ENCODE measurements at regions not wholly inside any gene's neighbourhood (a gene's known extent, or its start where the extent isn't known, plus 50 kb on each side); places are given as distances from the start of the nearest gene placed in this dataset.
A peak's percentile ranks its signal among the peaks of the same experiment; 100 is the strongest.
"Not testable (repeated sequence)": the region's sequence is repeated elsewhere in the genome, so short reads cannot be mapped to it uniquely, and the experiment has no call there.

- DNase-seq: no peak
Observed at GRCh38 chr14:104389326-104390220, 190.0 kb upstream of the C14orf180 start.

GRCh38 chr14:104390221-104390931 lies 189.2 kb upstream of the C14orf180 start:
- DNase-seq: no peak

GRCh38 chr14:104390941-104391901 lies 188.3 kb upstream of the C14orf180 start:
- no peak for DNase-seq

- no peak for DNase-seq
Observed at GRCh38 chr14:104392001-104392395, 187.6 kb upstream of the C14orf180 start.

GRCh38 chr14:104392396-104393198 lies 187.0 kb upstream of the C14orf180 start:
- no peak for DNase-seq

- DNase-seq: no peak
Observed at GRCh38 chr14:104393199-104393897, 186.2 kb upstream of the C14orf180 start.

- peak; percentile 45 to 62 for DNase-seq
Observed at GRCh38 chr14:104393898-104394381, 185.6 kb upstream of the C14orf180 start.

GRCh38 chr14:104394409-104394851 lies 185.1 kb upstream of the C14orf180 start:
- DNase-seq: no peak

- DNase-seq: no peak
Observed at GRCh38 chr14:104395276-104395675, 184.3 kb upstream of the C14orf180 start.

GRCh38 chr14:104395941-104396681 lies 183.5 kb upstream of the C14orf180 start:
- DNase-seq: no peak

- DNase-seq: no peak
Observed at GRCh38 chr14:104396682-104397470, 182.7 kb upstream of the C14orf180 start.

- DNase-seq: no peak
Observed at GRCh38 chr14:104397956-104398355, 181.6 kb upstream of the C14orf180 start.

- DNase-seq: no peak
Observed at GRCh38 chr14:104398656-104399055, 180.9 kb upstream of the C14orf180 start.

- DNase-seq: no peak
Observed at GRCh38 chr14:104399432-104400155, 180.0 kb upstream of the C14orf180 start.

- no peak for DNase-seq
Observed at GRCh38 chr14:104400355-104400754, 179.2 kb upstream of the C14orf180 start.

GRCh38 chr14:104401785-104402184 lies 177.8 kb upstream of the C14orf180 start:
- no peak for DNase-seq

GRCh38 chr14:104402303-104402702 lies 177.3 kb upstream of the C14orf180 start:
- DNase-seq: not testable (repeated sequence)

- DNase-seq: no peak
Observed at GRCh38 chr14:104403421-104404220, 175.9 kb upstream of the C14orf180 start.
